Testis (tissue), 2 donors: ENCODE measurements at regions not wholly inside any gene's neighbourhood (a gene's known extent, or its start where the extent isn't known, plus 50 kb on each side); places are given as distances from the start of the nearest gene placed in this dataset.

Experiments used
- POLR2A ChIP-seq: fragments of 450-650 bp; IDR thresholded peaks from one replicate; pipeline ENCODE4 v1.6.1; 2017; ENCODE audit warnings: antibody characterized with exemption, mild to moderate bottlenecking, moderate library complexity
- TF ChIP-seq, protein P1 (sequence below), 3 experiments: fragments of 450-650 bp in 2 of 3; fragments of 200-600 bp in 1 of 3; sonication (generic) in 1 of 3; IDR thresholded peaks; one replicate each; pipeline ENCODE4 v1.5.1; 2016 to 2019; ENCODE audit warnings: antibody characterized with exemption in 3 of 3, mild to moderate bottlenecking in 2 of 3, moderate library complexity in 1 of 3

GRCh38 chr13:65275838-65276630, 1954.1 kb downstream of the PCDH9 start:
- no peak for TF ChIP-seq POLR2A
- TF ChIP-seq, protein P1, sequence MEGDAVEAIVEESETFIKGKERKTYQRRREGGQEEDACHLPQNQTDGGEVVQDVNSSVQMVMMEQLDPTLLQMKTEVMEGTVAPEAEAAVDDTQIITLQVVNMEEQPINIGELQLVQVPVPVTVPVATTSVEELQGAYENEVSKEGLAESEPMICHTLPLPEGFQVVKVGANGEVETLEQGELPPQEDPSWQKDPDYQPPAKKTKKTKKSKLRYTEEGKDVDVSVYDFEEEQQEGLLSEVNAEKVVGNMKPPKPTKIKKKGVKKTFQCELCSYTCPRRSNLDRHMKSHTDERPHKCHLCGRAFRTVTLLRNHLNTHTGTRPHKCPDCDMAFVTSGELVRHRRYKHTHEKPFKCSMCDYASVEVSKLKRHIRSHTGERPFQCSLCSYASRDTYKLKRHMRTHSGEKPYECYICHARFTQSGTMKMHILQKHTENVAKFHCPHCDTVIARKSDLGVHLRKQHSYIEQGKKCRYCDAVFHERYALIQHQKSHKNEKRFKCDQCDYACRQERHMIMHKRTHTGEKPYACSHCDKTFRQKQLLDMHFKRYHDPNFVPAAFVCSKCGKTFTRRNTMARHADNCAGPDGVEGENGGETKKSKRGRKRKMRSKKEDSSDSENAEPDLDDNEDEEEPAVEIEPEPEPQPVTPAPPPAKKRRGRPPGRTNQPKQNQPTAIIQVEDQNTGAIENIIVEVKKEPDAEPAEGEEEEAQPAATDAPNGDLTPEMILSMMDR (IDR thresholded peaks at IDR 0.05) = no peak
